HG02885 (cell line): ENCODE measurements at regions not wholly inside any gene's neighbourhood (a gene's known extent, or its start where the extent isn't known, plus 50 kb on each side); places are given as distances from the start of the nearest gene placed in this dataset.
A peak's percentile ranks its signal among the peaks of the same experiment; 100 is the strongest.

ENCODE experiments used
- ATAC-seq: cut with Tn5 transposase; IDR thresholded peaks from one replicate; pipeline ENCODE4 v1.9.1; 2021; ENCODE audit warnings: mild to moderate bottlenecking; ENCODE audit not compliant: unreplicated experiment, poor library complexity

DNA sequence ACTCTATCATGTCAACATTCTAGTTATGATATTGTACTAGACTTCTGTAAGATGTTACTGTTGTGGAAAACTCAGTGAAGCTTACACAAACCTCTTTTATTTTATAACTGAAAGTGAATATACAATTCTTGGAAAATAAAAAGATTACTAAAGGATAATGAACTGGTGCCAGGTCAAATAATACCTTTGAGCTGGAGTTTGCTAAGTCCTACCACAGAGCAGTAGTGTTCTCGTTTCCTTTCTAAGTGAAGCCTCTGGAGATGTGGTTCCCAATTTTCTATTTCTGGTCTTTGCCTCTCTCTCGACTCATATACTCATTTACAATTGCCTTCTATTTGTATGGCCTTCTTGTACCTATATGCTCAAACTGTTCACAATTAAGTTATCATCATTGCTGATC lies 942.9 kb downstream of the SQOR start:
- ATAC-seq = no peak

GRCh38 chr15:46580487-46580886 lies 945.7 kb downstream of the SQOR start:
- no peak for ATAC-seq

GRCh38 chr15:46580924-46581323 lies 946.1 kb downstream of the SQOR start:
- no peak for ATAC-seq

- no peak for ATAC-seq
Measured at GRCh38 chr15:46589088-46589487, 954.3 kb downstream of the SQOR start.

DNA sequence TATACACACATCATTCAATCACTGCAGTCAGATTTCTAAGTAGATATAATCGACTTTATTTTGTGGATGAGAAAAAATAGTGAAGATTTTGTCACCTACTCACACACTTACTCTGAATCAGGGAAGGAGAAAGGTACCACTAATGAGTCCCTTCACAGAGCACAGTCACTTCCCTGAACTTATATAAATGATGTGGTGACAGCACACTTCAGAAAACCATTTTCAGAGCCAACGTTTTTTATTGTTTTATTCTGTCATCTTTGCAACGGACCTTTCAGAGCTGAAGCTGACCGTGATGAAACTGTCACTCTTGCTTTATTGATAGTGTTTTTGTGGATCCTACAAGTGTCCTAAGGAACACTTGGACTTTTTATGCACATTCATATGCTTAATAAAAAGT lies 956.6 kb downstream of the SQOR start:
- no peak for ATAC-seq

- no peak for ATAC-seq
Measured at GRCh38 chr15:46595016-46595415, 960.2 kb downstream of the SQOR start.

DNA sequence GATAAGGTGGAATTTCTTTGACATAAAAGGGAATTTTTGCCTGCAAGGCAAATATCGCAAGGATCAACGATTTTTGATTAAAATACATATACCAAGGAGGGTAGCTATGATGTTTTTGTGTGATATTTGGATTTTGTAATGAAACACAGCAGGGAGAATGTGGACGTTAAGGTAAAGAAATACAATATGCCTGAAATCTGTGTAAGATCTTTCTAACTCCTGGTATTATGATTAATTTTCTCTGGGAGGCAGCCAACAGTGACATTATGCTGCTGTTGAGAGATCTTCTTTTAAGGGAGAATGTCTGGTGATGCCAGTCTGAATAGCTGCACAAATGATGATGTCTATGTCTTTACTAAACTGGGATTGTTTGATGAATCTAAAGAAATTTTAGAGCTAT lies 972.2 kb downstream of the SQOR start:
- no peak for ATAC-seq

DNA sequence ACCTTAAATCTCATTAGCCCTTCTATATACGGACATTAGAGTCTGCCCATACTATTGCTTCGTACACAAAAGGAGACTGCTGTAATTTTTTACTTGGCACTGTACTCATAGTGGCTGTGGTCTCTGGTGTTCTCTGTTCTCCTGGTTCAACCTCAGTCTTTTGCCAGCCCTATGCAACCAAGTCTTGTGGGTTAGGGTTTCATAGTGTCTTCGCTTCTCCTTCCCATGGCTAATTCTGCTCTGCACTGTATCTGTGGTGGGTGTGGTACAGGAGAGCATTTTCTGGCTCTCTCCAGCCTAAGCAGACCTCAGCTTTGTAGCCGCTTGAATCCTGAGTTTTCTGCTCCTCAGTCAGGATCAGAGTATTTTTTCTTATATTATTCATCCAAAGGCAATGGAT lies 981.2 kb downstream of the SQOR start:
- no peak for ATAC-seq

- no peak for ATAC-seq
Measured at GRCh38 chr15:46617507-46617906, 982.7 kb downstream of the SQOR start.

DNA sequence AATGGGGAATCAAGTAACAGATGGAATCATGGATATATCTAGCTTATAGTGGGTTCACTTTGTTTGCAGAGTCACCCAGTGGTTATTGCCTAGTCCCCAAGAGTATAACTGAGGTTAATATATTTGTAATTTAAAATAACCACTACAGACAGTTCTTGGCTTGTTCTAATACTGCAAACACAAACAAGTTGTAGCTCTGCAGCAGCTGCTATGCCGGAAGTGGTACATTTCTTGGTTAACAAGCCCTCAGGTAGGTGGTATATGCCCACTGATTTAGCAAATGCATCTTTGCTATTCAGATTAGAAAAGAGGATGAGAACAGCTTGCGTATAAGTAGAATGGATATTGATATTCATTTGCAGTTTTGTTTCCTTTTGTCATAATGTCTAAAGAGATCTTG lies 984.2 kb downstream of the SQOR start:
- ATAC-seq = no peak

DNA sequence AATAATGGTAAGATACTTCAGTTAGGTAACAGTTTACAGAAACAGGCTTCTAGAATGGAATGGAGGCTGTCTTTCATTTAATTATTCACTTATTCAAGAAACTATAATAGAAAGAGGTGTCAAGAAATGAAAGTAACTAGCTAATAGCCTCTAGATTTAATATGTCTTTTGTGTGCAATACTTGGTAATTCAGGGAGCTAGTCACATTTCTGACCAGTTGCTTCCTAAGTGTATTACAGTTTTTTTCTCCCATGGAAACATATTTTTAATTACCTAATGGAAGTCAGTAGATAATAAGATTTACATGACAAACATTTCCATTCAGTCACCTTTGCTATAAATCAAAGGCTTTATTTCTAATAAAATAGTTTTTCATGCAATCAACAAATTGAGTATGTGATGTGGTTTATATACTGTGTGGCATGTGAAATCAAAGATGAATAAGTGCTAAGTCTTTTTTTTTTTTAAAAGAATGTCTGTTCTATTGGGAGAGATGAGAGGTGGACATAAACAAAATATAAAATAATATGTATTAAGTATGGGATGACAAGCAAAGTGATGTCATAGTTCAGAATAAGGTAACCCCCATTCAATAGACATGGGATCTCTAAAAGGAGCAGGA lies 985.7 kb downstream of the SQOR start:
- ATAC-seq = no peak

- no peak for ATAC-seq
Measured at GRCh38 chr15:46622851-46623250, 988.0 kb downstream of the SQOR start.

DNA sequence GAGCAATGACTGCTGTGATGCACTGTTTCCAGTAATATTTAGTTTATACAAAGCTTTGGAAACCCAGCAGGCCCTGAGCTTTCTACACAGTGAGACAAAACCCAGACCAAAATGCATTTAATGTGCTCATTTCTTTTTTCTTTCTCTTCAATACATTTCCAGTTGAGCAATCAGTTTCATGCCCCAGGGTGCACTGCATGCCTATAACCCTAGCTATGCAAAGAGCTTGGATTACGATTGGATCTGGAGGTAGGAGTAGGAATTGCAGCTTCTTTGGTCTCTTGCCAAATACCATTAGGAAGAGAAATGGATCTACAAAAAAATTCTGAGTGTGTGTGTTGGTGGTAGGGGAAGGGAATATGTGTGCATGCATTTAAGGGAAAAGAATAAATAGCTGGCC lies 1001.4 kb downstream of the SQOR start:
- ATAC-seq = no peak

- no peak for ATAC-seq
Measured at GRCh38 chr15:46644501-46645481, 1010.0 kb downstream of the SQOR start.

DNA sequence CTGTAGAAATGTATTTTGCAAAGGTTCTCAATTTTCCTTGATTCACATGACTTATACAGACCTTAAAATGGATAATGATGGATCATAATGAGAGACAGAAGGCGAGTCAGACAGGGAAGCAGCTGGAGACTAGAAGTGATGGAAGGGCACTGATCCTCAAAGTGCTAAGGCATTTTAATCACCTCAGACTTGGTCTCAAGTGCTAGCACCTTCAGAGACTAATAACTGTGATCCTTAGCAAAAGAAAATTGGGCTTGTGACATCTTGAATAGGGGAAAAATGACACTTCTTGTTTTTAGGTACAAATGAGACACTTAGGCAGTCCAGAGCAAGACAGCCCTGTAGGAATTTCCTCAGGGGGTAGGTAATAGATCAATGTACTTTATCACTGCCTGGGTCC lies 1011.7 kb downstream of the SQOR start:
- no peak for ATAC-seq

DNA sequence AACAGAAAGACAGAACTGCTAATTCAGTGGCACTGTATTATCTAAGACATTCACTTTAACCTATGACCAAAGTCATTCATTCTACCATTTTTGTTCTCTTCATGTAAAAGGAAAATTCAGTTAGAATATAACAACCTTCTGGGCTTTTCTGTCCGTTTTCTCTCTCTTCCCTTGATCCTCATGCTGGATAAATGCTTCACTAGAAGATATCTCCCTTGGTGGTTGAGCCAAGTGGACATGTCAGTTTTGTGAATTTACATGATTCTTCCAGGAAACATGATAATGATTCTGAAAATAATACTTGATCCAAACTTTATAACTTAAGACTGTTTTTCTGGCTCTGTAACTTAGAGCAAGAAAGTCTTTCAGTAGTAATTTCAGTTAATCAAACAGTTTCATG lies 1012.2 kb downstream of the SQOR start:
- ATAC-seq = no peak

DNA sequence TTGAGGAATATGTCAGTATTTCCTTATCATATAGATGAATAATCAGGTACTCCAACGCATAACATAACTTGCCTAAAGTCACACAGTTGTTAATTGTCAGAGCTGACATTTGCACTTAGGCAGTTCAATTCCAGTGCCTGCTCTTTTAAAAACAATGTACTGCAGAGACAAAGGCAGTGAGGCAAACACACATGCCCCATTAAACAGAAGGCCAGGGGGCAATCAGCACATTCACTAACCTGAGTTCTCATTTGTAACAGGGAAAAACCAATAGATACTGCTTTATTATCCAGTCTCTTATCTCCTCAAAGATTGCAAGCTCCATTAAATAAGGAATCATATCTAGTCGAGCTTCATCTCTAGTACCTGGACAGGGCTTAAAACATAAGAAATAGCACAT lies 1017.4 kb downstream of the SQOR start:
- no peak for ATAC-seq

- no peak for ATAC-seq
Measured at GRCh38 chr15:46654993-46655392, 1020.2 kb downstream of the SQOR start.

DNA sequence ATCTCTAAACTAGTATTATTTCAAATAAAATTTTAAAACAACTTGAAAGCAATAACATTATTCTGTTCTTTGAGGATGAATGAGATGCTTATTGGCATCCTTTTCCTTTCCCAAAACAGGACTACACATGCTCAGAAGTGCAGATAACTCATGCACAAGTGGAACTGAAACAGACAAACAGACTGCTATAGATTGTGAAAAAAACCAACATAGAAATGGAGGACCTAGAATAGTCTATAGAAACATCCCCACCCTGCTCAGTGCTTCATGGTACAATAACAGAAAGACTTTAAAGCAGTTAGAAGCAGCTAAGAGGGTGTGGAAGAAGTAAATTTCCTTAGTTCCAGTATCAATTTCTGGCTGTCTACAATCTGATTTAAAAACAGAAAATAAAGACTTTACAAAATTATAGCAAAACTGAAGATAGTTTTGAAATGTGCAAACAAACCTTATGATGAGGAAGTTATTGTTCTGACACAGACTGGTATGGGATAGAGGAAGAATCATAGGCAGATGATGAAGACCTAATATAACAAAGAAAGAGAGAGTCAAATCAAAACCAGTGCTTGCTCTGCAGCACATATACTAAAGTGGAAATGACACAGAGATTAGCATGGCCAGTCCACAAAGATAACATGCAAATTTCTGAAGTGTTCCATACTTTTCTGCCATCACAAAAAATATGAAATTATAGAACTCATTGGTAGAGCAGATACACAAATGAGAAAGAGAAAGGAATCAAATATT lies 1025.4 kb downstream of the SQOR start:
- ATAC-seq = peak; percentile 61

- no peak for ATAC-seq
Measured at GRCh38 chr15:46670258-46670657, 1035.4 kb downstream of the SQOR start.

- no peak for ATAC-seq
Measured at GRCh38 chr15:46671336-46671735, 1036.5 kb downstream of the SQOR start.
